ENCODE measurements at regions not wholly inside any gene's neighbourhood (a gene's known extent, or its start where the extent isn't known, plus 50 kb on each side); places are given as distances from the start of the nearest gene placed in this dataset.

DNA sequence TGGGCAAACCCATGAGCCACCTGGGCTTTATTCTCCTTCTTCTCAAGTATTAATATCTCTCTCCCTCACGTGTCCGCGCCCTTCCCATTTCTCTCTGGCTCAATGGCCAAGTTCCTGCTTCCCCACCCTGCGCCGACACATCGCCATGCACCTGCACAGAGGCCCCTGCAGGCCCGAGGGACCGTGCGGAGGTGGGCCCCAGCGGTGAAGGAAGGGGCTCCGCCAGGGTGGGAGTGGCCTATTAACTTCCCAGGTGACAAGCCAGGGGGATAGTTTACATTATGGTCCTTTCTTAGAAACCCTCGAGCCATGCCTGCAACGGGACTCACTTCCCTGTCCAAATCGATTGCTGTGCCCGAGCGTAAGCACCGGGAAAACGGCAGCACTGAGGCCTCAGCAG, 110.0 kb upstream of the ADARB2 start:
- Histone ChIP-seq H2AK5ac (ENCODE audit: low read length, severe bottlenecking) (no peak overlapping the region), H3K14ac (ENCODE audit: low read length in 2 of 2) (no peak overlapping the region), H3K4me2 (ENCODE audit: low read length, poor library complexity, severe bottlenecking) (no peak overlapping the region), H4K8ac (ENCODE audit: low read length) (no peak overlapping the region), H4K91ac (ENCODE audit: low read length) (no peak overlapping the region), H3K27ac (ENCODE audit: low read length, poor library complexity, severe bottlenecking) (no peak overlapping the region), H2BK120ac (ENCODE audit: low read depth, low read length) (no peak overlapping the region), H3K4me1 (ENCODE audit: control insufficient read depth, insufficient read depth, low read depth, low read length) (no peaks in the 10 kb centered on the region), H2BK15ac (ENCODE audit: low read depth, poor library complexity, severe bottlenecking) (no peak overlapping the region), H3K9me3 (ENCODE audit: control insufficient read depth, low read length) (peaks cover 25% of the 10 kb centered on the region), H2BK5ac (ENCODE audit: low read depth, low read length, poor library complexity, severe bottlenecking) (no peak overlapping the region), H2BK12ac (ENCODE audit: low read length in 2 of 2) (no peak overlapping the region), H3K4me3 (ENCODE audit: insufficient read depth in 1 of 2, low read depth in 1 of 2, low read length in 2 of 2) (no peak overlapping the region), H3K9ac (ENCODE audit: low read length) (no peak overlapping the region), H3K79me1 (replicated peaks; ENCODE audit: low read length, poor library complexity, severe bottlenecking) (no peaks in the 10 kb centered on the region), H3K36me3 (ENCODE audit: control insufficient read depth in 1 of 2, insufficient read depth in 2 of 2, low read depth in 1 of 2, low read length in 2 of 2) (no peaks in the 10 kb centered on the region), H3K27me3 (ENCODE audit: control insufficient read depth in 1 of 2, insufficient read depth in 1 of 2, low read length in 2 of 2) (no peaks in the 10 kb centered on the region), H3K4ac (ENCODE audit: low read depth in 1 of 2, low read length in 2 of 2) (no peak overlapping the region), H2AFZ (ENCODE audit: low read depth, low read length) (no peak overlapping the region), H3K18ac (ENCODE audit: low read depth in 1 of 2, low read length in 2 of 2) (no peak overlapping the region), H3K23ac (ENCODE audit: low read length in 2 of 2) (no peak overlapping the region)
- no peak for DNase-seq
- WGBS, result 90% methylated on average over 18 of the region's 18 CpGs

- Histone ChIP-seq H3K27me3 (ENCODE audit: control insufficient read depth in 1 of 2, insufficient read depth in 1 of 2, low read length in 2 of 2) (no peaks in the 10 kb centered on the region), H3K79me1 (replicated peaks; ENCODE audit: low read length, poor library complexity, severe bottlenecking) (no peaks in the 10 kb centered on the region), H2AK5ac (ENCODE audit: low read length, severe bottlenecking) (no peak overlapping the region), H4K8ac (ENCODE audit: low read length) (no peak overlapping the region), H2BK15ac (ENCODE audit: low read depth, poor library complexity, severe bottlenecking) (no peak overlapping the region), H3K14ac (ENCODE audit: low read length in 2 of 2) (no peak overlapping the region), H2BK5ac (ENCODE audit: low read depth, low read length, poor library complexity, severe bottlenecking) (no peak overlapping the region), H3K36me3 (ENCODE audit: control insufficient read depth in 1 of 2, insufficient read depth in 2 of 2, low read depth in 1 of 2, low read length in 2 of 2) (no peaks in the 10 kb centered on the region), H3K4me1 (ENCODE audit: control insufficient read depth, insufficient read depth, low read depth, low read length) (no peaks in the 10 kb centered on the region), H3K4me2 (ENCODE audit: low read length, poor library complexity, severe bottlenecking) (no peak overlapping the region), H3K9ac (ENCODE audit: low read length) (no peak overlapping the region), H2BK12ac (ENCODE audit: low read length in 2 of 2) (no peak overlapping the region), H2BK120ac (ENCODE audit: low read depth, low read length) (no peak overlapping the region), H3K18ac (ENCODE audit: low read depth in 1 of 2, low read length in 2 of 2) (no peak overlapping the region), H3K4ac (ENCODE audit: low read depth in 1 of 2, low read length in 2 of 2) (no peak overlapping the region), H3K9me3 (ENCODE audit: control insufficient read depth, low read length) (peaks cover 25% of the 10 kb centered on the region), H2AFZ (ENCODE audit: low read depth, low read length) (no peak overlapping the region), H3K23ac (ENCODE audit: low read length in 2 of 2) (no peak overlapping the region), H3K4me3 (ENCODE audit: insufficient read depth in 1 of 2, low read depth in 1 of 2, low read length in 2 of 2) (no peak overlapping the region), H3K27ac (ENCODE audit: low read length, poor library complexity, severe bottlenecking) (no peak overlapping the region), H4K91ac (ENCODE audit: low read length) (peak overlapping the region; percentile 37)
- no peak for DNase-seq
- WGBS, result 87% methylated on average over 5 of the region's 8 CpGs
Observed at GRCh38 chr10:1846032-1846431, 108.7 kb upstream of the ADARB2 start.

DNA sequence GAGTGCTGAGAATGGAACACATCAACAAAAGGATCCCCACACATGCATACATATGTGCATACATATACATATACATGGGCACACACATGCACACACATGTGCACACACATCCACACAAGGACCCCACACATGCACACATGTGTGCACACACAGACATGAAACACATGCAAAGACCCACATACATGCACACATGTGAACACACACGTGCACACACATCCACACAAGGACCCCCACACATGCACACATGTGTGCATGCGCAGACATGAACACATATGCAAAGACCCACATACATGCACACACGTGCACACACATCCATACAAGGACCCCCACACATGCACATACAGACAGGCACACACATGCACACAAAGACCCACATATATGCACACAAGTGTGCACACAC, 104.4 kb upstream of the ADARB2 start:
- no peaks in the 10 kb centered on the region for H3K27me3 ChIP-seq (ENCODE audit: control insufficient read depth in 1 of 2, insufficient read depth in 1 of 2, low read length in 2 of 2)
- H2BK15ac ChIP-seq (ENCODE audit: low read depth, poor library complexity, severe bottlenecking), result no peak overlapping the region
- H4K91ac ChIP-seq (ENCODE audit: low read length), result no peak overlapping the region
- H2BK5ac ChIP-seq (ENCODE audit: low read depth, low read length, poor library complexity, severe bottlenecking), result no peak overlapping the region
- H3K36me3 ChIP-seq (ENCODE audit: control insufficient read depth in 1 of 2, insufficient read depth in 2 of 2, low read depth in 1 of 2, low read length in 2 of 2), result no peaks in the 10 kb centered on the region
- no peak overlapping the region for H2BK12ac ChIP-seq (ENCODE audit: low read length in 2 of 2)
- no peak overlapping the region for H3K9ac ChIP-seq (ENCODE audit: low read length)
- peaks cover 18% of the 10 kb centered on the region for H3K9me3 ChIP-seq (ENCODE audit: control insufficient read depth, low read length)
- H3K18ac ChIP-seq (ENCODE audit: low read depth in 1 of 2, low read length in 2 of 2), result no peak overlapping the region
- no peak overlapping the region for H3K4me2 ChIP-seq (ENCODE audit: low read length, poor library complexity, severe bottlenecking)
- no peak overlapping the region for H2AFZ ChIP-seq (ENCODE audit: low read depth, low read length)
- no peak overlapping the region for H3K14ac ChIP-seq (ENCODE audit: low read length in 2 of 2)
- H3K4ac ChIP-seq (ENCODE audit: low read depth in 1 of 2, low read length in 2 of 2), result no peak overlapping the region
- H3K4me3 ChIP-seq (ENCODE audit: insufficient read depth in 1 of 2, low read depth in 1 of 2, low read length in 2 of 2), result no peak overlapping the region
- DNase-seq, result no peak
- 49% methylated on average over 3 of the region's 3 CpGs for WGBS
- H2AK5ac ChIP-seq (ENCODE audit: low read length, severe bottlenecking), result no peak overlapping the region
- no peak overlapping the region for H4K8ac ChIP-seq (ENCODE audit: low read length)
- no peak overlapping the region for H3K27ac ChIP-seq (ENCODE audit: low read length, poor library complexity, severe bottlenecking)
- H3K79me1 ChIP-seq (replicated peaks; ENCODE audit: low read length, poor library complexity, severe bottlenecking), result no peaks in the 10 kb centered on the region
- H3K23ac ChIP-seq (ENCODE audit: low read length in 2 of 2), result no peak overlapping the region
- no peak overlapping the region for H2BK120ac ChIP-seq (ENCODE audit: low read depth, low read length)
- no peaks in the 10 kb centered on the region for H3K4me1 ChIP-seq (ENCODE audit: control insufficient read depth, insufficient read depth, low read depth, low read length)

DNA sequence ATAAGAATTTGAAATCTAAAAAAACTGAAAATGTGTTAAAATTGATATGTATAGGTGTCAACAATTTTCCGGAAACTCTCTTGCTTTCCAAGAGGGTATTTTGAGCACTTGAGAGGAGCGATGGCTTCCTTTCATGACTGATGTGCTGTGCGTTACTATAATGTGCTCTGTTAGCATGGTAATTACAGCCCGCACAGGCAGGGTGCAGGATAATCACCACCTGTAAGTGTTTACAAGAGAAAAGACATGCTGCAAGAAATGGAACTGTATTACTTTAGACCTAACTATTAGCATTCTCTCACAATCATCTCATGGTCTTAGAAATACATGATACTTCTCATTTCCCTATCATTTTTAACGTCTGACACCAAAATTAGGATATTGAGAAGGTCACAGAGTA, 92.4 kb upstream of the ADARB2 start:
- DNase-seq, result no peak
- peaks cover 42% of the 10 kb centered on the region for H3K9me3 ChIP-seq (ENCODE audit: control insufficient read depth, low read length)
- H3K4me3 ChIP-seq (ENCODE audit: insufficient read depth in 1 of 2, low read depth in 1 of 2, low read length in 2 of 2), result no peak overlapping the region
- H3K27me3 ChIP-seq (ENCODE audit: control insufficient read depth in 1 of 2, insufficient read depth in 1 of 2, low read length in 2 of 2), result no peaks in the 10 kb centered on the region
- H3K14ac ChIP-seq (ENCODE audit: low read length in 2 of 2), result no peak overlapping the region
- no peak overlapping the region for H2AK5ac ChIP-seq (ENCODE audit: low read length, severe bottlenecking)
- no peak overlapping the region for H2BK120ac ChIP-seq (ENCODE audit: low read depth, low read length)
- no peak overlapping the region for H3K4ac ChIP-seq (ENCODE audit: low read depth in 1 of 2, low read length in 2 of 2)
- H3K4me1 ChIP-seq (ENCODE audit: control insufficient read depth, insufficient read depth, low read depth, low read length), result no peaks in the 10 kb centered on the region
- no peak overlapping the region for H3K23ac ChIP-seq (ENCODE audit: low read length in 2 of 2)
- no peak overlapping the region for H4K8ac ChIP-seq (ENCODE audit: low read length)
- WGBS, result 89% methylated on average over 5 of the region's 5 CpGs
- H2BK5ac ChIP-seq (ENCODE audit: low read depth, low read length, poor library complexity, severe bottlenecking), result no peak overlapping the region
- H3K9ac ChIP-seq (ENCODE audit: low read length), result no peak overlapping the region
- H4K91ac ChIP-seq (ENCODE audit: low read length), result no peak overlapping the region
- H3K79me1 ChIP-seq (replicated peaks; ENCODE audit: low read length, poor library complexity, severe bottlenecking), result no peaks in the 10 kb centered on the region
- no peak overlapping the region for H3K4me2 ChIP-seq (ENCODE audit: low read length, poor library complexity, severe bottlenecking)
- no peak overlapping the region for H2AFZ ChIP-seq (ENCODE audit: low read depth, low read length)
- no peak overlapping the region for H2BK12ac ChIP-seq (ENCODE audit: low read length in 2 of 2)
- no peaks in the 10 kb centered on the region for H3K36me3 ChIP-seq (ENCODE audit: control insufficient read depth in 1 of 2, insufficient read depth in 2 of 2, low read depth in 1 of 2, low read length in 2 of 2)
- H3K18ac ChIP-seq (ENCODE audit: low read depth in 1 of 2, low read length in 2 of 2), result no peak overlapping the region
- H2BK15ac ChIP-seq (ENCODE audit: low read depth, poor library complexity, severe bottlenecking), result no peak overlapping the region
- H3K27ac ChIP-seq (ENCODE audit: low read length, poor library complexity, severe bottlenecking), result no peak overlapping the region

Data from mesenchymal stem cell (in vitro differentiated cells and primary cell).